Endothelial cell of umbilical vein (primary cell): ENCODE measurements at regions not wholly inside any gene's neighbourhood (a gene's known extent, or its start where the extent isn't known, plus 50 kb on each side); places are given as distances from the start of the nearest gene placed in this dataset.

Source experiments
- BruUV-seq: library from RNA; stranded (reverse); fragments of 400-500 nt; replicated peaks from 2 replicates; lab custom pipeline; 2021; lab: Mats Ljungman, UMichigan
- CTCF ChIA-PET: fragments of 300-600, 350-600 bp; sonication (Branson Sonifier 250); formaldehyde crosslinking; loops from one replicate; lab custom pipeline; 2021; ENCODE audit warnings: antibody characterized with exemption, inconsistent platforms; lab: Charles Lee
- POLR2A ChIA-PET: fragments of 300-600, 350-600 bp; sonication (Branson Sonifier 250); formaldehyde crosslinking; loops from one replicate; lab custom pipeline; 2021; ENCODE audit warnings: antibody characterized with exemption, inconsistent platforms; lab: Charles Lee
- DNase-seq: peaks from one replicate; pipeline ENCODE4 v3.0.0-alpha.2; 2011; ENCODE audit warnings: low read depth, low spot score
- FAIRE-seq: peaks from 2 replicates; lab custom pipeline; 2011; peaks lifted over from hg19 to GRCh38; lab: Jason Lieb, UNC
- H2AFZ ChIP-seq: 2 replicates; pipeline ENCODE4 v1.6.0; 2012; ENCODE audit warnings: low read depth, low read length, control low read depth, inconsistent platforms
- H3K27ac ChIP-seq: 2 replicates; pipeline ENCODE4 v1.5.1; 2011; ENCODE audit warnings: low read depth, mild to moderate bottlenecking, control low read depth, low read length, moderate library complexity; ENCODE audit not compliant: insufficient read depth
- H3K27me3 ChIP-seq, 2 experiments: 2 replicates each; pipeline versions ENCODE4 v1.6.0 to v1.6.1; 2011; ENCODE audit warnings: low read length in 2 of 2, mixed read lengths in 1 of 2; ENCODE audit not compliant: control insufficient read depth in 2 of 2, insufficient read depth in 2 of 2
- H3K36me3 ChIP-seq, 2 experiments: 2 replicates in 1 of 2; 3 replicates in 1 of 2; pipeline ENCODE4 v1.5.1; 2011; ENCODE audit warnings: low read length in 2 of 2, mild to moderate bottlenecking in 1 of 2, moderate library complexity in 1 of 2; ENCODE audit not compliant: control insufficient read depth in 2 of 2, insufficient read depth in 2 of 2; ENCODE audit errors: extremely low read depth in 1 of 2
- H3K4me1 ChIP-seq: 3 replicates; pipeline ENCODE4 v1.5.1; 2011; ENCODE audit warnings: mild to moderate bottlenecking, low read length; ENCODE audit not compliant: control insufficient read depth, insufficient read depth; ENCODE audit errors: extremely low read depth
- H3K4me2 ChIP-seq: 2 replicates; pipeline ENCODE4 v1.6.1; 2011; ENCODE audit warnings: low read length, control low read depth, mixed read lengths; ENCODE audit not compliant: insufficient read depth
- H3K4me3 ChIP-seq, 3 experiments: fragments of 200-600 bp in 1 of 3; sonication (generic), shearing (Covaris generic) in 1 of 3; replicated peaks in 1 of 3; 2 replicates each; pipeline ENCODE4 v1.5.1; 2011 to 2016; ENCODE audit warnings: control low read depth in 3 of 3, low read length in 3 of 3, mild to moderate bottlenecking in 2 of 3, inconsistent platforms in 1 of 3, low read depth in 1 of 3, moderate library complexity in 1 of 3; ENCODE audit not compliant: insufficient read depth in 1 of 3
- H3K79me2 ChIP-seq: 2 replicates; pipeline ENCODE4 v1.6.0; 2012; ENCODE audit warnings: low read length, inconsistent platforms; ENCODE audit not compliant: control insufficient read depth, insufficient read depth
- H3K9ac ChIP-seq: replicated peaks from 2 replicates; pipeline ENCODE3; 2011; ENCODE audit warnings: low read length, control low read depth; ENCODE audit not compliant: insufficient read depth; ENCODE audit errors: extremely low read depth
- H3K9me1 ChIP-seq: replicated peaks from 3 replicates; pipeline ENCODE4 v1.6.0; 2011; ENCODE audit warnings: mild to moderate bottlenecking, low read length; ENCODE audit not compliant: control insufficient read depth, insufficient read depth; ENCODE audit errors: extremely low read depth
- H3K9me3 ChIP-seq: replicated peaks from 2 replicates; pipeline ENCODE4 v1.5.1; 2012; ENCODE audit warnings: low read length, inconsistent platforms; ENCODE audit not compliant: control insufficient read depth, insufficient read depth
- H4K20me1 ChIP-seq: replicated peaks from 2 replicates; pipeline ENCODE3; 2011; ENCODE audit warnings: mild to moderate bottlenecking, low read length; ENCODE audit not compliant: control insufficient read depth, insufficient read depth; ENCODE audit errors: extremely low read depth
- CTCF ChIP-seq, 2 donors: IDR thresholded peaks; 1 replicate in 1 of 2; 2 replicates in 1 of 2; pipeline ENCODE4 v1.5.1; 2011; ENCODE audit warnings: low read length in 2 of 2, mild to moderate bottlenecking in 2 of 2, moderate library complexity in 2 of 2, control low read depth in 1 of 2, inconsistent platforms in 1 of 2, low read depth in 1 of 2; ENCODE audit not compliant: insufficient read depth in 1 of 2; ENCODE audit errors: extremely low read depth in 1 of 2
- EZH2 ChIP-seq: IDR thresholded peaks from 2 replicates; pipeline ENCODE4 v1.6.1; 2012; ENCODE audit warnings: borderline replicate concordance, low read depth, mild to moderate bottlenecking, moderate library complexity, low read length, inconsistent platforms; ENCODE audit not compliant: severe bottlenecking
- FOS ChIP-seq: IDR thresholded peaks from 2 replicates; pipeline ENCODE4 v1.6.1; 2011; ENCODE audit warnings: mild to moderate bottlenecking, low read length, moderate library complexity, borderline replicate concordance; ENCODE audit not compliant: insufficient read depth
- GATA2 ChIP-seq: IDR thresholded peaks from 2 replicates; pipeline ENCODE4 v1.7.0; 2011; ENCODE audit warnings: low read depth, mild to moderate bottlenecking, moderate library complexity, mixed read lengths, low read length; ENCODE audit not compliant: insufficient read length, insufficient read depth
- JUN ChIP-seq: IDR thresholded peaks from 2 replicates; pipeline ENCODE4 v1.6.1; 2011; ENCODE audit warnings: borderline replicate concordance, low read depth; ENCODE audit not compliant: insufficient read length, insufficient read depth
- MAX ChIP-seq: IDR thresholded peaks from 2 replicates; pipeline ENCODE4 v1.6.1; 2011; ENCODE audit not compliant: insufficient read depth, insufficient read length
- MYC ChIP-seq: IDR thresholded peaks from one replicate; pipeline ENCODE4 v1.6.1; 2011; ENCODE audit warnings: mild to moderate bottlenecking, low read depth, low read length
- POLR2A ChIP-seq: IDR thresholded peaks from 2 replicates; pipeline ENCODE4 v1.6.1; 2012; ENCODE audit warnings: low read depth, mild to moderate bottlenecking, control low read depth, low read length
- POLR2AphosphoS5 ChIP-seq: IDR thresholded peaks from 2 replicates; pipeline ENCODE4 v1.6.1; 2012; ENCODE audit warnings: low read depth, mild to moderate bottlenecking, control low read depth, low read length, moderate library complexity; ENCODE audit not compliant: insufficient read depth
- dilution Hi-C: fragments of 300-500 bp; cut with MboI; formaldehyde crosslinking; loops from one replicate; pipeline ENCODE4 v1.15.0; 2019; ENCODE audit warnings: low sequenced_read_pairs; ENCODE audit not compliant: extremely low pct_ligation_motif_present
- intact Hi-C: fragments of 100-400 bp; cut with micrococcal nuclease; formaldehyde crosslinking; loops from one replicate; pipeline ENCODE4 v1.10.0; 2022

DNA sequence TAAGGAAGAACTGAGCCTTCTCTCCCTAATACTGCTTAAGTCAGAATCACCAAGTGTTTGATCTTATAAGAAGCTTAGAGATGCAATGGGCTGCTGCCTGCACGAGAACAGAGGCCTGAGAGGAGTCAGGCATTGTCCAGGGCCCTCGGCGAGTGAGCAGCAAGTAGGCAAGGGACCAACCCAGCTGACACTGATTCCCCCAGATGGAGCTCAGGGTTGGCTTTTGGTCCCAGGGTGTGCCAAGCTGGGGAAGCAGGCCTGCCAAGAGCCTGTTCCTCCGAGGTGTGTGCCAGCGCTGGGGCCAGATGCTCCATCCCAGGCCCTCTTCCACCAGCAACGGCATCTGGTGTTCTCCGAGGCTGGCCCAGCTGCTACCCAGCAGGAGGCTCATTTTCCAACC, 222.0 kb upstream of the ZMIZ1 start:
- H3K9ac ChIP-seq = no peak overlapping the region
- no peak for DNase-seq
- H3K36me3 ChIP-seq = no peaks in the 10 kb centered on the region
- FAIRE-seq = no peak
- POLR2A ChIA-PET = no interaction called here
- BruUV-seq = no TSS peak
- no peaks in the 10 kb centered on the region for H3K79me2 ChIP-seq
- CTCF ChIA-PET = no interaction called here
- intact Hi-C loops = no loop called here
- no peaks in the 10 kb centered on the region for H3K9me3 ChIP-seq
- H3K4me1 ChIP-seq = no peaks in the 10 kb centered on the region
- H3K4me3 ChIP-seq = no peak overlapping the region
- TF ChIP-seq POLR2A = no peak
- H3K27ac ChIP-seq = no peak overlapping the region
- H2AFZ ChIP-seq = no peak overlapping the region
- H3K27me3 ChIP-seq = peaks cover 0 to 16% of the 10 kb centered on the region in 2 experiments
- H4K20me1 ChIP-seq = no peaks in the 10 kb centered on the region
- no peaks in the 10 kb centered on the region for H3K9me1 ChIP-seq
- H3K4me2 ChIP-seq = no peak overlapping the region
- dilution Hi-C loops = no loop called here

- Histone ChIP-seq H3K27me3 (peaks cover 0 to 12% of the 10 kb centered on the region in 2 experiments), H3K4me3 (no peak overlapping the region), H3K36me3 (no peaks in the 10 kb centered on the region), H3K79me2 (no peaks in the 10 kb centered on the region), H2AFZ (no peak overlapping the region), H3K9ac (no peak overlapping the region), H3K4me1 (no peaks in the 10 kb centered on the region), H3K9me3 (no peaks in the 10 kb centered on the region), H3K4me2 (no peak overlapping the region), H3K9me1 (no peaks in the 10 kb centered on the region), H4K20me1 (no peaks in the 10 kb centered on the region), H3K27ac (no peak overlapping the region)
- ChIA-PET POLR2A (no interaction called here), CTCF (no interaction called here)
- no peak for TF ChIP-seq POLR2A
- no peak for TF ChIP-seq POLR2AphosphoS5
- no peak for TF ChIP-seq JUN
- no peak for TF ChIP-seq MAX
- no peak for TF ChIP-seq CTCF (IDR thresholded peaks at IDR 0.05; ENCODE audit: extremely low read depth in 1 of 2, insufficient read depth in 1 of 2, low read depth in 1 of 2, low read length in 2 of 2)
- TF ChIP-seq MYC = no peak
- no peak for TF ChIP-seq GATA2
- TF ChIP-seq EZH2 = no peak
- no peak for TF ChIP-seq FOS
- FAIRE-seq = no peak
- BruUV-seq = no TSS peak
- dilution Hi-C loops (no loop called here), intact Hi-C loops (no loop called here)
- no peak for DNase-seq
These were observed 221.3 kb upstream of the ZMIZ1 start for GRCh38 chr10:78847485-78847884.
